HG03045 (cell line): ENCODE measurements at regions not wholly inside any gene's neighbourhood (a gene's known extent, or its start where the extent isn't known, plus 50 kb on each side); places are given as distances from the start of the nearest gene placed in this dataset.
"Not testable (repeated sequence)": the region's sequence is repeated elsewhere in the genome, so short reads cannot be mapped to it uniquely, and the experiment has no call there.

Experiments used
- ATAC-seq: cut with Tn5 transposase; IDR thresholded peaks from one replicate; pipeline ENCODE4 v1.9.1; 2021; ENCODE audit warnings: mild to moderate bottlenecking, moderate library complexity; ENCODE audit not compliant: unreplicated experiment

GRCh38 chr6:86738078-86738477 lies 199.2 kb upstream of the HTR1E start:
- no peak for ATAC-seq

DNA sequence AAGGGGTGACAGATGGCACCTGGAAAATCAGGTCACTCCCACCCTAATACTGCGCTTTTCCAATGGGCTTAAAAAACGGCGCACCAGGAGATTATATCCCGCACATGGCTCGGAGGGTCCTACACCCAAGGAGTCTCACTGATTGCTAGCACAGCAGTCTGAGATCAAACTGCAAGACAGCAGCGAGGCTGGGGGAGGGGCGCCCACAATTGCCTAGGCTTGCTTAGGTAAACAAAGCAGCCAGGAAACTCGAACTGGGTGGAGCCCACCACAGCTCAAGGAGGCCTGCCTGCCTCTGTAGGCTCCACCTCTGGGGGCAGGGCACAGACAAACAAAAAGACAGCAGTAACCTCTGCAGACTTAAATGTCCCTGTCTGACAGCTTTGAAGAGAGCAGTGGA lies 205.7 kb upstream of the HTR1E start:
- not testable (repeated sequence) for ATAC-seq

- ATAC-seq, result not testable (repeated sequence)
Measured at GRCh38 chr6:86730772-86731171, 206.6 kb upstream of the HTR1E start.

GRCh38 chr6:86730216-86730615 lies 207.1 kb upstream of the HTR1E start:
- no peak for ATAC-seq

- ATAC-seq, result no peak
Measured at GRCh38 chr6:86728976-86729375, 208.4 kb upstream of the HTR1E start.

DNA sequence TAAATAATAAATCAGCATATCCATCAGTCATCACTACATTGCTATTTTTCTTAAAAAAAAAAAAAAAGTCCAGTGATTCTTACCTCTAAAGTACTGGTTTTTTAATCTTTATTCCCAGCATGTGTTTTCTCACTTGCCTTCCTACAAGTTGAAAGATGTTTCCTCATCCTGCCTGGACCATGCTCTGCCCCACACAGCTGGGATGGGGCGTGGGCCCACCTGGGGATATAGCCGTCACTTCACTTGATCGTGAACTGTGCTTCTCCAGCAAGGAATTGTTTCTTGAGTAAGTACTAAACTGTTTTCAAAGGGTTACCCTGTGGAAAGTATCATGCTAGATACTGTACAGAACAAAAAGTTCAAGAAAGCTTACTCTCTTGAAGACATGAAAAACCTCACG lies 212.6 kb upstream of the HTR1E start:
- ATAC-seq, result no peak

DNA sequence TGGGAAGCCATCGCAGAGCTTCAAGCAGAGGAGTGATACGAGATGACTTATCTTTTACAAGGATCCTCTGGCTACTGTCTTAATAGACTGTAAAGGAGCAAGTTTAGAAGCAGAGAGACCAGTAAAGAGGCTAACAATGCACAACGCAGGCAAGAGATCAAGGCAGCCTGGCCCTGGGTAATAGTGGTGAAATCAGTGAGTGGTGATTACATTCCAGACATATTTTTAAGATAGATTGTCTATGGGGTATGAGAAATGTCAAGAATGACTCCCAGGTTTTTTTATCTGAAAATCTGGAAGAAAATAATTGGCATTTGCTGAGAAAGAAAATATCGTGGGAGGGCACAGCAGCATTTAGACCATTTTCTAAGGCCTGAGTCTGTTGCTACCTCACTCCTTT lies 213.6 kb upstream of the HTR1E start:
- ATAC-seq, result no peak

GRCh38 chr6:86723151-86723550 lies 214.2 kb upstream of the HTR1E start:
- no peak for ATAC-seq

GRCh38 chr6:86722131-86722530 lies 215.2 kb upstream of the HTR1E start:
- ATAC-seq, result no peak

DNA sequence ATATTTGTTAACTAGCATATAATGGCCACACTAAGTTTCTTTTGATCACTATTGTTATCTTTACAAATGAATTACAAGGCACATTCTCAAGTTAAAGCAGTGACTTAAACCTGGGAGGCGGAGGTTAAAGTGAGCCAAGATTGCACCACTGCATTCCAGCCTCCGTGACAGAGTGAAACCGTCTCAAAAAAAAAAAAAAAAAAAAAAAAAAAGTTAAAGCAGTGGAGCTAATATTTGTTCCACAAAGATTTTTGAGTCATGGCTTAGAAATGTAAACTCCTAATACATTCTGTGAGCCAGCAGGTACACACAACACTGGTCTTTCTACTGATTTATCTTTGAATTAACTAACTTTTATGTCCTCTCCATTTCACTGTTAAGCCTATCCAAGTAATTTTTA lies 221.7 kb upstream of the HTR1E start:
- ATAC-seq, result no peak

DNA sequence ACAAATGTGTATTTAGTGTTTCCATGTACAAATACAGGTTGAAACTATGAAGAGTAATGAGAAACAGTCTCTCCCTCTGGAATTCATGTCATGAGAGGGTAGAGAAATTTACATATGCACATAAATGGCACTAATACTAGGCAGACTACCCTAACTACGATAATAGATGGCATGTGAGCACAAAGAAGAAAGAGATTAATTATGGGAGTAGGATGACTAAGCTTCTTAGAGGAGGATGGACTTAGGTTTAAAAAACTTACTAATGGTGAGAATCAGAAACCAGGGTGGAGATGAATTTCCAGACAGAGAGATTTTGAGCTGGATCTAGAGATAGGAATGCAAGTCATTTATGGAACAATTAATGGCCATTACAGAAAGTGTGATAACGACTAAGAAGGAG lies 225.3 kb upstream of the HTR1E start:
- no peak for ATAC-seq

GRCh38 chr6:86707545-86708120 lies 229.7 kb upstream of the HTR1E start:
- no peak for ATAC-seq

DNA sequence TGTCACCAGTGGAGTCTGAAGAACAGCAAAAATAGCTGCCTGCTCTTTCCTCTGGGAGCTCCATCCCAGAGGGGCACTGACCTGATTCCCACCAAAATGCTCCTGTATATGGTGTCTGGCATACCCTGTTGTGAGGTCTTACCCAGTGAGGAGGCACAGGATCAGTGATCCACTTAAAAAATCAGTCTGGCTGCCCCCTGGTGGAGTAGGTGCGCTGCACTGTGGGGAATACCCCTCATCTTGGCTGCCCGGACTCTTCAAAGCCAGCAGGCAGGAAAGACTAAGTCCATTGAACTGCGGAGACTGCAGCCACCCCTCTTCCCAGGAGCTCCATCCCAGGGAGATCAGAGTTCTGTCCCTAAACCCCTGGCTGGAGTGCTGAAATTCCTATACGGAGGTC lies 230.9 kb upstream of the HTR1E start:
- no peak for ATAC-seq

DNA sequence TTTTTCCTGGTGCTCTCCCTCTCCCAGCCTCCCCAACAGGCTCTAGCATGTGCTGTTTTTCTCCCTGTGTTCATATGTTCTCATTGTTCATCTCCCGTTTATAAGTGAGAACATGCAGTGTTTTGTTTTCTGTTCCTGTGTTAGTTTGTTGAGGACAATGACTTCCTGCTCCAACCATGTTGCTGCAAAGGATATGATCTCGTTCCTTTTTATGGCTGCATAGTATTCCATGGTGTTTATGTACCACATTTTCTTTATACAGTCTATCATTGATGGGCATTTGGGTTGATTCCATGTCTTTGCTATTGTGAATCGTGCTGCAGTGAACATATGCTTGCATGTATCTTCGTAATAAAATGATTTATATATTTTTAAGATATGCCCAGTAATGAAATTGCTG lies 236.1 kb upstream of the HTR1E start:
- not testable (repeated sequence) for ATAC-seq

DNA sequence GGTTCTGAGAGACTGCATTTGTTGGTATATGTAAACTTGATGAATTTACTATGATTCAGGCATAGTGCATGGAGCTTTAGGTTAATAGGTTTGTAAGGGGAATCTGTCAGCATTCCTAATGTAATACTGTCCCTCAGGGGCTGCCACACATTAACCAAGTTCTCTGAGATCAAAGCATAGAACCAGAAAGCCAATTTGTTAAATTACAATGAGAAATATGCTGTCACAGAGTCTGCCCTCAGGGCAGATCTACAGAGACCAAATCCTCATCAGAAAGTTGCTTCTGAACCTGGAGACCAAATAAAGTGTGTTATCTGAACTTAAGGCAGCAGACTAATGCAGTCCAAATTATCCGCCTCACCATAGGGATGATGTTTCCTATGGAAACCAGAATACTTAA lies 250.8 kb upstream of the HTR1E start:
- ATAC-seq, result no peak

GRCh38 chr6:86685230-86685797 lies 252.0 kb upstream of the HTR1E start:
- ATAC-seq, result no peak

DNA sequence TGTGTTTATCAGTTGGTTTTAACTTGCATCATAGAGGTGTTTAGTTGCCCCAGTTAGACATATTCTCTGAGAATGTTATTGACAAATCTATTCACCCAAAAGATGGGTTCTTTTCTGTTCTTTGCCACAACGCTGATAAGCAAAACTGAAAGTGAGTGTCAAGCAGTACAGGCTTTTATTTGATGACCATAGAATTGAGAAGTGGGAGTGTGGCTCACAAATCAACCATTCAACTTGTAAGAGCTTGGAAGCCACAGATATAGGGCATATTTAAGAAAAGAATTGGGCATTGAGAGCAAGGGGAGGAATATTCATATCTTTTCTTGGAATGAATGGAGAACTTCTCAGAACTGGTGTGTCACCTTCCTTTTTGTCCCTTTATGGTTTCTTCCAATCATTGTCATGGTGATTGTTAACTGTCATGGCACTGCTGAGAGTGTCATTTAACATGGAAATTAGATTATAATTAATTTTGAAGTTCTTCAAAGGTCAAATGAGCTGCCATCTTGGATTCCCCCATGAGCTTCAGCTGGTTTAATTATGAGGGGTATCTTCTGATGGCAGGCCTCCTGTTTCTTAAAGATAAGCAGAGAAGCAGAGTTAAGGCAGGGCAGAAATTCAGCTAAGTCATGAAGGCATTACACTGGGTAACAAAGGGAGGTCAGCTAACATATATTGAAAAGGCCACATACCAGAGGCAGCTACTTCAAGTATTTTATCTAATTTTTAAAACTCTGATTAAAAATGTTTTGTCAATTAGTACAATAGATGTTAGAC lies 254.0 kb upstream of the HTR1E start:
- no peak for ATAC-seq

DNA sequence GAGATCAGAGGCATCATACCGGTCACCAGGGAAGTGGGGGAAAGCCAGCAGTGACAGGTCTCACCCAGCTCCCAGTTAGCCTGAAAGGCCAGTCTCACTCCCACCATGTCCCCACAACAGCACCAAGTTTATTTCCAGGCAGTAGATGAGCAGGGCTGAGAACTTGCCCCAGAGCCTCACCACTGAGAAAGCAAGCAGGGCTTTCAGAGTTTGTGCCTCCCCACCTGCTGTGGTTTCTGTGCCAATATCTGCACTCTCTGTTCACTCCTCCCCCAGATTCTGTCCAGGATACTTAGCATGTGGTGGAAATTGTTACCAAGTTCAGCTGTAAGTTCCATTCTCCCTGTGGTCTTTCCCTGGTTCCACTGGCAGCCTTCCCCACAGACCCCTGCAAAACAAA lies 255.0 kb upstream of the HTR1E start:
- ATAC-seq, result no peak

- not testable (repeated sequence) for ATAC-seq
Measured at GRCh38 chr6:86681140-86681539, 256.2 kb upstream of the HTR1E start.

- not testable (repeated sequence) for ATAC-seq
Measured at GRCh38 chr6:86672125-86672524, 265.2 kb upstream of the HTR1E start.

DNA sequence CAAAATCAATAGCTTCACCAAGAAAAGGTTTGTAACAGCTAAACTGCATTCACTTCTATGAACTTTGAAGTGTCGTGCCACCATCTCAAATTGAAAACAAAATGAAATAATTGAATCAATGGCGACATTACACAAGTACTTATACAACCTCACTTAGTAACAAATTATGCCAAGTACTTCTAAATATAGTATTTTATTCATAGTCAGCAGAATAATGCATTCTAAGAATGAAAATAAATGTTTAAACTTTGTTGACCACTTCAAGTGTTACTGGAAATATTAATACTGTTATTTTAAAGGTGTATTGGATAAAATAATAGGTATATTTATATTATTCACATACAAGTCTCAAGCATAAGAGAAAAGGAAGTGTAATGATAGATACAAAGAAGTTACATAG lies 280.1 kb upstream of the HTR1E start:
- no peak for ATAC-seq

GRCh38 chr6:86629123-86629522 lies 308.2 kb upstream of the HTR1E start:
- no peak for ATAC-seq
